ENCODE measurements at regions not wholly inside any gene's neighbourhood (a gene's known extent, or its start where the extent isn't known, plus 50 kb on each side); places are given as distances from the start of the nearest gene placed in this dataset.

DNA sequence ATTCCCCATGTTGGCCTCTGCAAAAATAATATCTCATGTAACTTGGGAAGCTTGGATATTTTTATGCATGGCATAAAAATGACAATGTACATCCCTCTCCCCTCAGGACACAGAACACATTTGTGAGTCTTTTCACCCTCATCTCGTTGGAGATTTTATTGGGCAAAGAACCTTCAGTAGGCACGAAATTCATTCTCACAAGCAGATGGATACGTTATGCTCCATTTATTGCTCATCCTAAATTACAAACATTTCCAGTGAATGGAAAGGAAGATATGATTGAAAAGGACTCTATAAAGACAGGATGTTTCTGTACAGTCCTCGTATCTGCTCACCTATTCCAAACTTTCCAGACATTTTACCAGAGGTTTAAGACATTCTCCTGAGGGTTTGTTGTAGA lies 1175.8 kb downstream of the UQCRFS1 start:
- TF ChIP-seq EP300 (IDR thresholded peaks at IDR 0.05), result no peak
- TF ChIP-seq, protein P1, sequence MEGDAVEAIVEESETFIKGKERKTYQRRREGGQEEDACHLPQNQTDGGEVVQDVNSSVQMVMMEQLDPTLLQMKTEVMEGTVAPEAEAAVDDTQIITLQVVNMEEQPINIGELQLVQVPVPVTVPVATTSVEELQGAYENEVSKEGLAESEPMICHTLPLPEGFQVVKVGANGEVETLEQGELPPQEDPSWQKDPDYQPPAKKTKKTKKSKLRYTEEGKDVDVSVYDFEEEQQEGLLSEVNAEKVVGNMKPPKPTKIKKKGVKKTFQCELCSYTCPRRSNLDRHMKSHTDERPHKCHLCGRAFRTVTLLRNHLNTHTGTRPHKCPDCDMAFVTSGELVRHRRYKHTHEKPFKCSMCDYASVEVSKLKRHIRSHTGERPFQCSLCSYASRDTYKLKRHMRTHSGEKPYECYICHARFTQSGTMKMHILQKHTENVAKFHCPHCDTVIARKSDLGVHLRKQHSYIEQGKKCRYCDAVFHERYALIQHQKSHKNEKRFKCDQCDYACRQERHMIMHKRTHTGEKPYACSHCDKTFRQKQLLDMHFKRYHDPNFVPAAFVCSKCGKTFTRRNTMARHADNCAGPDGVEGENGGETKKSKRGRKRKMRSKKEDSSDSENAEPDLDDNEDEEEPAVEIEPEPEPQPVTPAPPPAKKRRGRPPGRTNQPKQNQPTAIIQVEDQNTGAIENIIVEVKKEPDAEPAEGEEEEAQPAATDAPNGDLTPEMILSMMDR (IDR thresholded peaks at IDR 0.05), result no peak
- TF ChIP-seq ESRRA (IDR thresholded peaks at IDR 0.05; ENCODE audit: borderline replicate concordance, low read length), result no peak
- no peak for TF ChIP-seq ZFP36 (IDR thresholded peaks at IDR 0.05; ENCODE audit: borderline replicate concordance, partially characterized antibody)
- TF ChIP-seq, protein P2, sequence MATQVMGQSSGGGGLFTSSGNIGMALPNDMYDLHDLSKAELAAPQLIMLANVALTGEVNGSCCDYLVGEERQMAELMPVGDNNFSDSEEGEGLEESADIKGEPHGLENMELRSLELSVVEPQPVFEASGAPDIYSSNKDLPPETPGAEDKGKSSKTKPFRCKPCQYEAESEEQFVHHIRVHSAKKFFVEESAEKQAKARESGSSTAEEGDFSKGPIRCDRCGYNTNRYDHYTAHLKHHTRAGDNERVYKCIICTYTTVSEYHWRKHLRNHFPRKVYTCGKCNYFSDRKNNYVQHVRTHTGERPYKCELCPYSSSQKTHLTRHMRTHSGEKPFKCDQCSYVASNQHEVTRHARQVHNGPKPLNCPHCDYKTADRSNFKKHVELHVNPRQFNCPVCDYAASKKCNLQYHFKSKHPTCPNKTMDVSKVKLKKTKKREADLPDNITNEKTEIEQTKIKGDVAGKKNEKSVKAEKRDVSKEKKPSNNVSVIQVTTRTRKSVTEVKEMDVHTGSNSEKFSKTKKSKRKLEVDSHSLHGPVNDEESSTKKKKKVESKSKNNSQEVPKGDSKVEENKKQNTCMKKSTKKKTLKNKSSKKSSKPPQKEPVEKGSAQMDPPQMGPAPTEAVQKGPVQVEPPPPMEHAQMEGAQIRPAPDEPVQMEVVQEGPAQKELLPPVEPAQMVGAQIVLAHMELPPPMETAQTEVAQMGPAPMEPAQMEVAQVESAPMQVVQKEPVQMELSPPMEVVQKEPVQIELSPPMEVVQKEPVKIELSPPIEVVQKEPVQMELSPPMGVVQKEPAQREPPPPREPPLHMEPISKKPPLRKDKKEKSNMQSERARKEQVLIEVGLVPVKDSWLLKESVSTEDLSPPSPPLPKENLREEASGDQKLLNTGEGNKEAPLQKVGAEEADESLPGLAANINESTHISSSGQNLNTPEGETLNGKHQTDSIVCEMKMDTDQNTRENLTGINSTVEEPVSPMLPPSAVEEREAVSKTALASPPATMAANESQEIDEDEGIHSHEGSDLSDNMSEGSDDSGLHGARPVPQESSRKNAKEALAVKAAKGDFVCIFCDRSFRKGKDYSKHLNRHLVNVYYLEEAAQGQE (IDR thresholded peaks at IDR 0.05), result no peak
- TF ChIP-seq, protein P3, sequence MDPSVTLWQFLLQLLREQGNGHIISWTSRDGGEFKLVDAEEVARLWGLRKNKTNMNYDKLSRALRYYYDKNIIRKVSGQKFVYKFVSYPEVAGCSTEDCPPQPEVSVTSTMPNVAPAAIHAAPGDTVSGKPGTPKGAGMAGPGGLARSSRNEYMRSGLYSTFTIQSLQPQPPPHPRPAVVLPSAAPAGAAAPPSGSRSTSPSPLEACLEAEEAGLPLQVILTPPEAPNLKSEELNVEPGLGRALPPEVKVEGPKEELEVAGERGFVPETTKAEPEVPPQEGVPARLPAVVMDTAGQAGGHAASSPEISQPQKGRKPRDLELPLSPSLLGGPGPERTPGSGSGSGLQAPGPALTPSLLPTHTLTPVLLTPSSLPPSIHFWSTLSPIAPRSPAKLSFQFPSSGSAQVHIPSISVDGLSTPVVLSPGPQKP (IDR thresholded peaks at IDR 0.05; ENCODE audit: low read depth, low read length), result no peak
- no peak for TF ChIP-seq EHMT2 (IDR thresholded peaks at IDR 0.05; ENCODE audit: low read depth)

All from A549 (cell line).